MCF 10A (cell line): ENCODE measurements at regions not wholly inside any gene's neighbourhood (a gene's known extent, or its start where the extent isn't known, plus 50 kb on each side); places are given as distances from the start of the nearest gene placed in this dataset.

Experiments
- BruUV-seq: library from RNA; stranded (reverse); fragments of 400-500 nt; replicated peaks from 2 replicates; lab custom pipeline; 2021; lab: Mats Ljungman, UMichigan
- CTCF ChIA-PET: fragments of 300-600 bp; sonication (Branson Sonifier 250); formaldehyde crosslinking; extraction: SDS; loops from one replicate; lab custom pipeline; 2021; ENCODE audit warnings: antibody characterized with exemption, inconsistent platforms; lab: Yijun Ruan, JAX
- POLR2A ChIA-PET: fragments of 300-600, 350-650 bp; sonication (Branson Sonifier 250); formaldehyde crosslinking; extraction: SDS; loops from one replicate; lab custom pipeline; 2020; ENCODE audit warnings: antibody characterized with exemption, inconsistent platforms; lab: Yijun Ruan, JAX
- DNase-seq: peaks from one replicate; pipeline ENCODE4 v3.0.0-alpha.2; 2018; ENCODE audit not compliant: unreplicated experiment
- H3K27ac Mint-ChIP-seq: one replicate; pipeline ENCODE4 v1.8.0; 2022; ENCODE audit warnings: mild to moderate bottlenecking, low read depth, mixed read lengths; ENCODE audit not compliant: unreplicated experiment
- H3K27me3 Mint-ChIP-seq: one replicate; pipeline ENCODE4 v1.8.0; 2022; ENCODE audit warnings: mixed read lengths; ENCODE audit not compliant: insufficient read depth, unreplicated experiment
- H3K36me3 Mint-ChIP-seq: one replicate; pipeline ENCODE4 v1.8.0; 2022; ENCODE audit warnings: mild to moderate bottlenecking, moderate library complexity, mixed read lengths; ENCODE audit not compliant: insufficient read depth, unreplicated experiment
- H3K4me1 Mint-ChIP-seq: one replicate; pipeline ENCODE4 v1.8.0; 2022; ENCODE audit warnings: mixed read lengths; ENCODE audit not compliant: insufficient read depth, unreplicated experiment
- H3K4me3 Mint-ChIP-seq: one replicate; pipeline ENCODE4 v1.8.0; 2022; ENCODE audit warnings: mild to moderate bottlenecking, moderate library complexity, mixed read lengths; ENCODE audit not compliant: unreplicated experiment
- H3K9me3 Mint-ChIP-seq: one replicate; pipeline ENCODE4 v1.8.0; 2022; ENCODE audit warnings: mixed read lengths; ENCODE audit not compliant: unreplicated experiment
- intact Hi-C: fragments of 100-400 bp; cut with micrococcal nuclease; formaldehyde crosslinking; loops from 2 replicates; pipeline ENCODE4 v1.14.1; 2022
- TF ChIP-seq, protein P1 (sequence below): fragments of 200-600 bp; IDR thresholded peaks from one replicate; pipeline ENCODE4 v1.8.0; 2022; ENCODE audit warnings: antibody characterized with exemption, mild to moderate bottlenecking; ENCODE audit not compliant: unreplicated experiment

DNA sequence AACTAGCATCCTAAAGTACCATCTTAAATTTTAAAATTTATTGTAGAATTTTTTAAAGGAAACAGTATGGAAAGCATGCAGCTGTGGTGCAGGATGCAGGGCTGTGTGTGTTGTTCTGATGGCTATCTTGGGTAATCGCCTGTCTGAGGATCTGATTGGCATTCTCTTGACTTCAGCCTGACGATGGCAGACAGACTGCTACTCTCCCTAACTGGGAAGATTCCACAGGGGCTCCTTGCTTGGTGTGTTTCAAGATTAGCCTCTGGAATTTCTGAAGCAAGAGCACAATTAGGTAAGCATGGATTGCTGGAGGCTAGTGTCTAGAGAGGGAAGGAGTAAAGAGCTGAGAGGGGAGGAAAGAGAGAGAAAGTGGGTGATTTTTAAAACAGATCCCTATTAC, 696.8 kb upstream of the LRFN5 start:
- DNase-seq: no peak
- Mint-ChIP-seq H3K27ac (no peak overlapping the region), H3K9me3 (no peaks in the 10 kb centered on the region), H3K4me3 (no peak overlapping the region), H3K27me3 (peaks cover 22% of the 10 kb centered on the region), H3K36me3 (no peaks in the 10 kb centered on the region), H3K4me1 (no peaks in the 10 kb centered on the region)
- ChIA-PET POLR2A (interaction anchor here (0.6 kb wide), 1 partner anchor 38 kb away, joined by 4 read pairs; no protein-coding TSS in a partner anchor), CTCF (interaction anchor here (0.7 kb wide), 1 partner anchor 210 kb away, joined by 3 read pairs; no protein-coding TSS in a partner anchor)
- TF ChIP-seq, protein P1, sequence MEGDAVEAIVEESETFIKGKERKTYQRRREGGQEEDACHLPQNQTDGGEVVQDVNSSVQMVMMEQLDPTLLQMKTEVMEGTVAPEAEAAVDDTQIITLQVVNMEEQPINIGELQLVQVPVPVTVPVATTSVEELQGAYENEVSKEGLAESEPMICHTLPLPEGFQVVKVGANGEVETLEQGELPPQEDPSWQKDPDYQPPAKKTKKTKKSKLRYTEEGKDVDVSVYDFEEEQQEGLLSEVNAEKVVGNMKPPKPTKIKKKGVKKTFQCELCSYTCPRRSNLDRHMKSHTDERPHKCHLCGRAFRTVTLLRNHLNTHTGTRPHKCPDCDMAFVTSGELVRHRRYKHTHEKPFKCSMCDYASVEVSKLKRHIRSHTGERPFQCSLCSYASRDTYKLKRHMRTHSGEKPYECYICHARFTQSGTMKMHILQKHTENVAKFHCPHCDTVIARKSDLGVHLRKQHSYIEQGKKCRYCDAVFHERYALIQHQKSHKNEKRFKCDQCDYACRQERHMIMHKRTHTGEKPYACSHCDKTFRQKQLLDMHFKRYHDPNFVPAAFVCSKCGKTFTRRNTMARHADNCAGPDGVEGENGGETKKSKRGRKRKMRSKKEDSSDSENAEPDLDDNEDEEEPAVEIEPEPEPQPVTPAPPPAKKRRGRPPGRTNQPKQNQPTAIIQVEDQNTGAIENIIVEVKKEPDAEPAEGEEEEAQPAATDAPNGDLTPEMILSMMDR: no peak
- BruUV-seq: no TSS peak
- intact Hi-C loops: no loop called here

DNA sequence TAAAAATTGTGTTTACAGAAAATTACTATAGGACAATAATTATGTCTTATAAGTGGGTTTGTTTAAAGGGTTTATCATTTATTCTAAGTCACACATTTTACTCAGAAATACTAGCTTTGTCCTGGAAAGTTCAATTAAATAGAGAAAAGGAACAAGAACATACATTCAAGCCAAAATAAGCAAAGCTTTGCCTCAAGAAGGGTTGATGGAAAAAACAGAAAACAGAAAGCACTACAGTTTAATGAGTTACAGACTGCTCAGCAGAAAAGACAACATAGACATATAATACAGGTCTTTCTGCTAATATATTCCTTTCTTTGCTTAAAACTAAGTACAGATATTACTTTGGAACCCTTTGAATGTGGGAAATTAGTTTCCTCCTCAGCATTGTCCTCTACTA, 703.0 kb upstream of the LRFN5 start:
- BruUV-seq: no TSS peak
- H3K27ac Mint-ChIP-seq: no peak overlapping the region
- ChIA-PET CTCF (no interaction called here), POLR2A (no interaction called here)
- TF ChIP-seq, protein P1: no peak
- H3K4me3 Mint-ChIP-seq: no peak overlapping the region
- H3K27me3 Mint-ChIP-seq: peaks cover 12% of the 10 kb centered on the region
- no peaks in the 10 kb centered on the region for H3K9me3 Mint-ChIP-seq
- intact Hi-C loops: no loop called here
- no peaks in the 10 kb centered on the region for H3K4me1 Mint-ChIP-seq
- DNase-seq: no peak
- no peaks in the 10 kb centered on the region for H3K36me3 Mint-ChIP-seq

DNA sequence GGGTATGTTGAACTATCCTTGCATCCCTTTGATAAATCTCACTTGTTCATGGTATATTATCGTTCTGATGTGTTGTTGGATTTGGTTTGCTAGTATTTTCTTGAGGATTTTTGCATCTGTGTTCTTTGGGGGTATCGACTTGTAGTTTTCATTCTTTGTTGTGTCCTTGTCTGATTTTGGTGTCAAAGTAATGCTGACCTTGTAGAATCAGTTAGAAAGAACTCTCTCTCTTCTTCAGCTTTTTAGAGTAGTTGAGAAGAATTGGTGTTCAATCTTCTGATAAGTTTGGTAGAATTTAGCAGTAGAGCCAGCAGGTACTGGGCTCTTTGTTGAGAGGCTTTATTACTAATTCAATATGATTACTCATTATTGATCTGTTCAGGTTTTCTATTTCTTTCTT, 707.2 kb upstream of the LRFN5 start:
- ChIA-PET POLR2A (no interaction called here), CTCF (no interaction called here)
- H3K27me3 Mint-ChIP-seq: no peaks in the 10 kb centered on the region
- H3K36me3 Mint-ChIP-seq: no peaks in the 10 kb centered on the region
- no peaks in the 10 kb centered on the region for H3K4me1 Mint-ChIP-seq
- H3K4me3 Mint-ChIP-seq: no peak overlapping the region
- no peaks in the 10 kb centered on the region for H3K9me3 Mint-ChIP-seq
- TF ChIP-seq, protein P1: no peak
- H3K27ac Mint-ChIP-seq: no peak overlapping the region
- intact Hi-C loops: no loop called here
- DNase-seq: no peak
- no TSS peak for BruUV-seq

DNA sequence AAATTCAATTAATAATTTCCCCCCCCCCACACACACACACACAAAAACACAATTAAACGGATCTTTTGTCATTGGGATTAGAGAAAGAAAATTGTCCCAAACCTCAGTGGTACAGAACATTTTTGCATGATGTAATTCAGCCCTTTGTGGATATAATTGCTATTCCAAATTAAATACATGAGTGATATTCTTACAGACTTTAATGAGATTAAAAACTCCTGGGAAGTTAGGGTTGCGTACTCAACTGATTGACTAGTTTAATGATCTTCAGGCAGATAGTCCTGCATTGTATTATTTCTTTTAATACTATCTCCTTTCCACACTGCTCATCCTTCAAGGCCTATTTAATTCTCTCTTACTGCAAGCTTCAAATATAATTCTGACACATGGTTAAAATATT, 711.8 kb upstream of the LRFN5 start:
- intact Hi-C loops: no loop called here
- Mint-ChIP-seq H3K9me3 (no peaks in the 10 kb centered on the region), H3K27me3 (peaks cover 29% of the 10 kb centered on the region), H3K4me3 (no peak overlapping the region), H3K27ac (no peak overlapping the region), H3K36me3 (no peaks in the 10 kb centered on the region), H3K4me1 (no peaks in the 10 kb centered on the region)
- TF ChIP-seq, protein P1: no peak
- ChIA-PET CTCF (no interaction called here), POLR2A (no interaction called here)
- BruUV-seq: no TSS peak
- DNase-seq: no peak
